ENCODE measurements at regions not wholly inside any gene's neighbourhood (a gene's known extent, or its start where the extent isn't known, plus 50 kb on each side); places are given as distances from the start of the nearest gene placed in this dataset.

GRCh38 chr11:45355706-45356041, 69.5 kb upstream of the SYT13 start:
- TF ChIP-seq RARB (CRISPR knock-in tag; IDR thresholded peaks at IDR 0.05) (no peak), POU6F1 (CRISPR knock-in tag; IDR thresholded peaks at IDR 0.05; ENCODE audit: borderline replicate concordance, low read depth) (no peak), ISL1 (CRISPR knock-in tag; IDR thresholded peaks at IDR 0.05) (no peak), TSHZ2 (CRISPR knock-in tag; IDR thresholded peaks at IDR 0.05) (no peak), ZFP30 (CRISPR knock-in tag; IDR thresholded peaks at IDR 0.05) (no peak), ZFP3 (CRISPR knock-in tag; IDR thresholded peaks at IDR 0.05) (no peak), CSDC2 (CRISPR knock-in tag; IDR thresholded peaks at IDR 0.05) (no peak), TOX (CRISPR knock-in tag; IDR thresholded peaks at IDR 0.05; ENCODE audit: borderline replicate concordance) (no peak)
- TF ChIP-seq, protein P1, sequence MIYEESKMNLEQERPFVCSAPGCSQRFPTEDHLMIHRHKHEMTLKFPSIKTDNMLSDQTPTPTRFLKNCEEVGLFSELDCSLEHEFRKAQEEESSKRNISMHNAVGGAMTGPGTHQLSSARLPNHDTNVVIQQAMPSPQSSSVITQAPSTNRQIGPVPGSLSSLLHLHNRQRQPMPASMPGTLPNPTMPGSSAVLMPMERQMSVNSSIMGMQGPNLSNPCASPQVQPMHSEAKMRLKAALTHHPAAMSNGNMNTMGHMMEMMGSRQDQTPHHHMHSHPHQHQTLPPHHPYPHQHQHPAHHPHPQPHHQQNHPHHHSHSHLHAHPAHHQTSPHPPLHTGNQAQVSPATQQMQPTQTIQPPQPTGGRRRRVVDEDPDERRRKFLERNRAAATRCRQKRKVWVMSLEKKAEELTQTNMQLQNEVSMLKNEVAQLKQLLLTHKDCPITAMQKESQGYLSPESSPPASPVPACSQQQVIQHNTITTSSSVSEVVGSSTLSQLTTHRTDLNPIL (CRISPR knock-in tag; IDR thresholded peaks at IDR 0.05; ENCODE audit: low read depth): no peak
